Activated T-cell treated with anti-CD3 and anti-CD28 coated beads, Interleukin-2, amount 50 U/mL, for 24 hours (primary cell): ENCODE measurements at regions not wholly inside any gene's neighbourhood (a gene's known extent, or its start where the extent isn't known, plus 50 kb on each side); places are given as distances from the start of the nearest gene placed in this dataset.

Experiments used
- DNase-seq: peaks from one replicate; pipeline ENCODE4 v3.0.0-alpha.2; 2020
- H3K27ac Mint-ChIP-seq: 2 replicates; pipeline ENCODE4 v1.8.0; 2020; ENCODE audit warnings: mild to moderate bottlenecking, mixed read lengths
- H3K27me3 Mint-ChIP-seq: 2 replicates; pipeline ENCODE4 v1.8.0; 2020; ENCODE audit warnings: mixed read lengths
- H3K36me3 Mint-ChIP-seq: 2 replicates; pipeline ENCODE4 v1.8.0; 2020; ENCODE audit warnings: low read depth, mixed read lengths
- H3K4me1 Mint-ChIP-seq: 2 replicates; pipeline ENCODE4 v1.8.0; 2020; ENCODE audit warnings: low read depth, mixed read lengths
- H3K4me3 Mint-ChIP-seq: 2 replicates; pipeline ENCODE4 v1.8.0; 2020; ENCODE audit warnings: mild to moderate bottlenecking, moderate library complexity, mixed read lengths
- H3K9me3 Mint-ChIP-seq: 2 replicates; pipeline ENCODE4 v1.8.0; 2020; ENCODE audit warnings: mixed read lengths

- Mint-ChIP-seq H3K36me3 (no peaks in the 10 kb centered on the region), H3K27ac (no peak overlapping the region), H3K4me1 (no peaks in the 10 kb centered on the region), H3K4me3 (no peak overlapping the region), H3K27me3 (peaks cover 27% of the 10 kb centered on the region), H3K9me3 (no peaks in the 10 kb centered on the region)
- DNase-seq = no peak
Observed at GRCh38 chr1:17891205-17892110, 136.3 kb downstream of the ACTL8 start.

GRCh38 chr1:17892225-17892624, 137.1 kb downstream of the ACTL8 start:
- Mint-ChIP-seq H3K36me3 (no peaks in the 10 kb centered on the region), H3K4me1 (no peaks in the 10 kb centered on the region), H3K27me3 (peaks cover 32% of the 10 kb centered on the region), H3K9me3 (no peaks in the 10 kb centered on the region), H3K4me3 (no peak overlapping the region), H3K27ac (no peak overlapping the region)
- DNase-seq = no peak

- no peak for DNase-seq
- H3K4me3 Mint-ChIP-seq = no peak overlapping the region
- no peaks in the 10 kb centered on the region for H3K4me1 Mint-ChIP-seq
- no peaks in the 10 kb centered on the region for H3K36me3 Mint-ChIP-seq
- H3K27me3 Mint-ChIP-seq = peaks cover 31% of the 10 kb centered on the region
- no peak overlapping the region for H3K27ac Mint-ChIP-seq
- no peaks in the 10 kb centered on the region for H3K9me3 Mint-ChIP-seq
Observed at GRCh38 chr1:17892851-17893250, 137.7 kb downstream of the ACTL8 start.

- no peak overlapping the region for H3K27ac Mint-ChIP-seq
- H3K27me3 Mint-ChIP-seq = peaks cover 43% of the 10 kb centered on the region
- H3K4me1 Mint-ChIP-seq = no peaks in the 10 kb centered on the region
- H3K36me3 Mint-ChIP-seq = no peaks in the 10 kb centered on the region
- no peak for DNase-seq
- H3K9me3 Mint-ChIP-seq = no peaks in the 10 kb centered on the region
- H3K4me3 Mint-ChIP-seq = no peak overlapping the region
Observed at GRCh38 chr1:17893891-17894631, 138.9 kb downstream of the ACTL8 start.

DNA sequence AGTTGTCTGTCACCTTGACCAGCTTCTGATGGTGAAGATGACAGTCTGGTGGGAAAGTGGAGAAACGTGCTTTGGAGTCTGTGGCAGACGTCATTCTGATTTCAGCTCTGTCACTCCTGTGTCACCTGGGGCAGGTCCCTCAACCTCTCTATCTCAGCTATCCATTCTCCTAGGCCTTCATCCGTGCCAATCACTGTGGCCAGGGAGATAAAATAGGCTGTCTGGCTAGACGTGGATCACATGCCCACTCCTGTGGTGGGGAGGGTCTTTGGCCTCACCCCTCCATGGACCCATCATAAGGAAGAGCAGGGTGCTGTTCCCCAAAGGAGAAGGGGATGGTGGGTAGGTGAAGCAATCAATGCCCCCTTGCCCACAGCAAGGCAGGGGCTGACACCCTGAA, 140.3 kb downstream of the ACTL8 start:
- H3K36me3 Mint-ChIP-seq = no peaks in the 10 kb centered on the region
- peaks cover 45% of the 10 kb centered on the region for H3K27me3 Mint-ChIP-seq
- no peak overlapping the region for H3K27ac Mint-ChIP-seq
- no peaks in the 10 kb centered on the region for H3K4me1 Mint-ChIP-seq
- H3K9me3 Mint-ChIP-seq = no peaks in the 10 kb centered on the region
- no peak overlapping the region for H3K4me3 Mint-ChIP-seq
- DNase-seq = no peak

GRCh38 chr1:17895986-17896385, 140.9 kb downstream of the ACTL8 start:
- Mint-ChIP-seq H3K36me3 (no peaks in the 10 kb centered on the region), H3K4me1 (no peaks in the 10 kb centered on the region), H3K4me3 (no peak overlapping the region), H3K27ac (no peak overlapping the region), H3K27me3 (peaks cover 42% of the 10 kb centered on the region), H3K9me3 (no peaks in the 10 kb centered on the region)
- no peak for DNase-seq

- DNase-seq = no peak
- no peak overlapping the region for H3K4me3 Mint-ChIP-seq
- H3K9me3 Mint-ChIP-seq = no peaks in the 10 kb centered on the region
- H3K36me3 Mint-ChIP-seq = no peaks in the 10 kb centered on the region
- no peak overlapping the region for H3K27ac Mint-ChIP-seq
- no peaks in the 10 kb centered on the region for H3K4me1 Mint-ChIP-seq
- peaks cover 48% of the 10 kb centered on the region for H3K27me3 Mint-ChIP-seq
Observed at GRCh38 chr1:17903386-17903785, 148.3 kb downstream of the ACTL8 start.

GRCh38 chr1:17904290-17904689, 149.2 kb downstream of the ACTL8 start:
- DNase-seq = no peak
- H3K27me3 Mint-ChIP-seq = peaks cover 45% of the 10 kb centered on the region
- H3K36me3 Mint-ChIP-seq = no peaks in the 10 kb centered on the region
- H3K27ac Mint-ChIP-seq = no peak overlapping the region
- H3K9me3 Mint-ChIP-seq = no peaks in the 10 kb centered on the region
- H3K4me3 Mint-ChIP-seq = no peak overlapping the region
- no peaks in the 10 kb centered on the region for H3K4me1 Mint-ChIP-seq

- H3K27me3 Mint-ChIP-seq = peaks cover 55% of the 10 kb centered on the region
- no peaks in the 10 kb centered on the region for H3K9me3 Mint-ChIP-seq
- no peak overlapping the region for H3K4me3 Mint-ChIP-seq
- no peaks in the 10 kb centered on the region for H3K4me1 Mint-ChIP-seq
- no peak overlapping the region for H3K27ac Mint-ChIP-seq
- no peaks in the 10 kb centered on the region for H3K36me3 Mint-ChIP-seq
- DNase-seq = no peak
Observed at GRCh38 chr1:17907999-17908398, 152.9 kb downstream of the ACTL8 start.

GRCh38 chr1:17908945-17909344, 153.8 kb downstream of the ACTL8 start:
- no peak for DNase-seq
- H3K27ac Mint-ChIP-seq = no peak overlapping the region
- no peaks in the 10 kb centered on the region for H3K4me1 Mint-ChIP-seq
- H3K36me3 Mint-ChIP-seq = no peaks in the 10 kb centered on the region
- H3K27me3 Mint-ChIP-seq = peaks cover 64% of the 10 kb centered on the region
- H3K9me3 Mint-ChIP-seq = no peaks in the 10 kb centered on the region
- H3K4me3 Mint-ChIP-seq = no peak overlapping the region

GRCh38 chr1:17909634-17910033, 154.5 kb downstream of the ACTL8 start:
- no peak overlapping the region for H3K27ac Mint-ChIP-seq
- no peaks in the 10 kb centered on the region for H3K36me3 Mint-ChIP-seq
- DNase-seq = no peak
- H3K4me3 Mint-ChIP-seq = no peak overlapping the region
- peaks cover 64% of the 10 kb centered on the region for H3K27me3 Mint-ChIP-seq
- no peaks in the 10 kb centered on the region for H3K9me3 Mint-ChIP-seq
- H3K4me1 Mint-ChIP-seq = no peaks in the 10 kb centered on the region

- H3K4me3 Mint-ChIP-seq = no peak overlapping the region
- no peaks in the 10 kb centered on the region for H3K9me3 Mint-ChIP-seq
- peaks cover 60% of the 10 kb centered on the region for H3K27me3 Mint-ChIP-seq
- H3K27ac Mint-ChIP-seq = no peak overlapping the region
- no peaks in the 10 kb centered on the region for H3K4me1 Mint-ChIP-seq
- no peak for DNase-seq
- H3K36me3 Mint-ChIP-seq = no peaks in the 10 kb centered on the region
Observed at GRCh38 chr1:17911791-17912190, 156.7 kb downstream of the ACTL8 start.

DNA sequence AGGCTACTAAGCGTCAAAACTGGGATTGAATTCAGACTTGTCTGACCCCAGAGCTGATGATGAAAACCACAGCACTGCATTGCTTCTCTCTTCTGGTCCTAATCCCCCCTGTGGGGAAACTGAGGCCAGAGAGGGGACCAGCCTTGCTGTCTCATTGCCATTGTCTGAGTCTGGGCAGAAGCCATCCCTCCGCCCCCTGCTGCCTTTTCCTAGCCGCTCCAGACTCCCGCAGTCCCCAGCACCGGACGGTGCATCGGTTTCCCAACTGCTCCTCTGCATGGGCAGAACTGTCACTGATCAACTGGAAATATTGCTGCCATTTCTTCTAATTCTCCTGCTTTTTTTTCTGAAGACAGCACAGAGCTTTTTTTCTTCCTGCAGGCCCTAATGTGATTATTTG, 157.4 kb downstream of the ACTL8 start:
- Mint-ChIP-seq H3K4me3 (no peak overlapping the region), H3K4me1 (no peaks in the 10 kb centered on the region), H3K27me3 (peaks cover 60% of the 10 kb centered on the region), H3K36me3 (no peaks in the 10 kb centered on the region), H3K9me3 (no peaks in the 10 kb centered on the region), H3K27ac (no peak overlapping the region)
- no peak for DNase-seq

- Mint-ChIP-seq H3K27ac (no peak overlapping the region), H3K4me1 (no peaks in the 10 kb centered on the region), H3K27me3 (peaks cover 59% of the 10 kb centered on the region), H3K4me3 (no peak overlapping the region), H3K9me3 (no peaks in the 10 kb centered on the region), H3K36me3 (no peaks in the 10 kb centered on the region)
- no peak for DNase-seq
Observed at GRCh38 chr1:17913326-17914115, 158.4 kb downstream of the ACTL8 start.
